Fibroblast of lung (primary cell): ENCODE measurements at regions not wholly inside any gene's neighbourhood (a gene's known extent, or its start where the extent isn't known, plus 50 kb on each side); places are given as distances from the start of the nearest gene placed in this dataset.

Experiments used
- DNase-seq, 2 donors: peaks; one replicate each; pipeline versions ENCODE4 v3.0.0 to v3.0.0-alpha.2; 2010; ENCODE audit warnings: low read depth in 2 of 2
- H2AFZ ChIP-seq: 2 replicates; pipeline ENCODE4 v1.5.1; 2012; ENCODE audit warnings: low read length, control low read depth, inconsistent platforms
- H3K27ac ChIP-seq: 2 replicates; pipeline ENCODE4 v1.5.1; 2011; ENCODE audit warnings: low read length, control low read depth; ENCODE audit not compliant: insufficient read depth
- H3K27me3 ChIP-seq: 2 replicates; pipeline ENCODE4 v1.5.1; 2011; ENCODE audit warnings: mild to moderate bottlenecking, low read length; ENCODE audit not compliant: control insufficient read depth, insufficient read depth
- H3K36me3 ChIP-seq: 2 replicates; pipeline ENCODE4 v1.5.1; 2011; ENCODE audit warnings: low read length; ENCODE audit not compliant: control insufficient read depth, insufficient read depth
- H3K4me1 ChIP-seq: 2 replicates; pipeline ENCODE4 v1.5.1; 2011; ENCODE audit warnings: low read length; ENCODE audit not compliant: control insufficient read depth, insufficient read depth; ENCODE audit errors: extremely low read depth
- H3K4me2 ChIP-seq: 2 replicates; pipeline ENCODE4 v1.5.1; 2011; ENCODE audit warnings: low read length, control low read depth; ENCODE audit not compliant: insufficient read depth; ENCODE audit errors: extremely low read depth
- H3K4me3 ChIP-seq, 4 experiments: fragments of 200-600 bp in 1 of 4; sonication (generic) in 1 of 4; replicated peaks in 1 of 4; 2 replicates each; pipeline ENCODE4 v1.5.1; 2011 to 2016; ENCODE audit warnings: low read length in 4 of 4, low read depth in 3 of 4, mild to moderate bottlenecking in 3 of 4, control low read depth in 2 of 4, inconsistent platforms in 1 of 4, mixed read lengths in 1 of 4; ENCODE audit not compliant: insufficient read depth in 1 of 4; ENCODE audit errors: control extremely low read depth in 1 of 4
- H3K79me2 ChIP-seq: 2 replicates; pipeline ENCODE4 v1.5.1; 2012; ENCODE audit warnings: mild to moderate bottlenecking, low read length, inconsistent platforms; ENCODE audit not compliant: control insufficient read depth, insufficient read depth
- H3K9ac ChIP-seq: 2 replicates; pipeline ENCODE4 v1.5.1; 2011; ENCODE audit warnings: mild to moderate bottlenecking, low read length, control low read depth; ENCODE audit not compliant: insufficient read depth
- H3K9me3 ChIP-seq: 2 replicates; pipeline ENCODE4 v1.5.1; 2012; ENCODE audit warnings: low read depth, low read length; ENCODE audit not compliant: control insufficient read depth, insufficient read depth
- H4K20me1 ChIP-seq: 2 replicates; pipeline ENCODE4 v1.5.1; 2011; ENCODE audit warnings: low read length; ENCODE audit not compliant: control insufficient read depth, insufficient read depth; ENCODE audit errors: extremely low read depth
- CTCF ChIP-seq, 2 donors: IDR thresholded peaks in 1 of 2; conservative IDR thresholded peaks in 1 of 2; 1 replicate in 1 of 2; 2 replicates in 1 of 2; pipeline ENCODE4 v1.5.1; 2011 to 2012; ENCODE audit warnings: low read length in 2 of 2, control low read depth in 1 of 2, inconsistent platforms in 1 of 2, low read depth in 1 of 2, mild to moderate bottlenecking in 1 of 2
- EZH2 ChIP-seq: IDR thresholded peaks from 2 replicates; pipeline ENCODE4 v1.5.1; 2012; ENCODE audit warnings: low read length, control low read depth, mild to moderate bottlenecking; ENCODE audit errors: missing control alignments

- Histone ChIP-seq H3K4me3 (no peak overlapping the region), H2AFZ (no peak overlapping the region), H3K9ac (no peak overlapping the region), H4K20me1 (no peaks in the 10 kb centered on the region), H3K9me3 (no peaks in the 10 kb centered on the region), H3K4me1 (no peaks in the 10 kb centered on the region), H3K27me3 (no peaks in the 10 kb centered on the region), H3K4me2 (no peak overlapping the region), H3K79me2 (no peaks in the 10 kb centered on the region), H3K36me3 (no peaks in the 10 kb centered on the region), H3K27ac (no peak overlapping the region)
- no peak for DNase-seq
- TF ChIP-seq EZH2 (no peak), CTCF (conservative IDR thresholded peaks at IDR 0.05 in 1 of 2, IDR thresholded peaks at IDR 0.05 in 1 of 2; ENCODE audit: low read depth in 1 of 2, low read length in 2 of 2) (no peak)
Observed at GRCh38 chr9:75607521-75607920, 283.0 kb upstream of the PCSK5 start.

- Histone ChIP-seq H4K20me1 (no peaks in the 10 kb centered on the region), H3K9ac (no peak overlapping the region), H3K27ac (no peak overlapping the region), H3K79me2 (no peaks in the 10 kb centered on the region), H3K27me3 (no peaks in the 10 kb centered on the region), H3K4me1 (no peaks in the 10 kb centered on the region), H2AFZ (no peak overlapping the region), H3K9me3 (no peaks in the 10 kb centered on the region), H3K4me2 (no peak overlapping the region), H3K4me3 (no peak overlapping the region), H3K36me3 (no peaks in the 10 kb centered on the region)
- TF ChIP-seq EZH2 (no peak), CTCF (conservative IDR thresholded peaks at IDR 0.05 in 1 of 2, IDR thresholded peaks at IDR 0.05 in 1 of 2; ENCODE audit: low read depth in 1 of 2, low read length in 2 of 2) (no peak)
- DNase-seq: no peak
Observed at GRCh38 chr9:75609401-75609800, 281.1 kb upstream of the PCSK5 start.

GRCh38 chr9:75610246-75610645 is 280.2 kb upstream of the PCSK5 start:
- TF ChIP-seq CTCF (conservative IDR thresholded peaks at IDR 0.05 in 1 of 2, IDR thresholded peaks at IDR 0.05 in 1 of 2; ENCODE audit: low read depth in 1 of 2, low read length in 2 of 2) (no peak), EZH2 (no peak)
- H3K4me1 ChIP-seq: no peaks in the 10 kb centered on the region
- DNase-seq: no peak
- no peak overlapping the region for H3K9ac ChIP-seq
- no peak overlapping the region for H3K4me3 ChIP-seq
- H3K79me2 ChIP-seq: no peaks in the 10 kb centered on the region
- H3K27me3 ChIP-seq: no peaks in the 10 kb centered on the region
- H3K4me2 ChIP-seq: no peak overlapping the region
- H3K9me3 ChIP-seq: no peaks in the 10 kb centered on the region
- H2AFZ ChIP-seq: no peak overlapping the region
- H3K36me3 ChIP-seq: no peaks in the 10 kb centered on the region
- H3K27ac ChIP-seq: no peak overlapping the region
- no peaks in the 10 kb centered on the region for H4K20me1 ChIP-seq
